ENCODE measurements at regions not wholly inside any gene's neighbourhood (a gene's known extent, or its start where the extent isn't known, plus 50 kb on each side); places are given as distances from the start of the nearest gene placed in this dataset.

DNA sequence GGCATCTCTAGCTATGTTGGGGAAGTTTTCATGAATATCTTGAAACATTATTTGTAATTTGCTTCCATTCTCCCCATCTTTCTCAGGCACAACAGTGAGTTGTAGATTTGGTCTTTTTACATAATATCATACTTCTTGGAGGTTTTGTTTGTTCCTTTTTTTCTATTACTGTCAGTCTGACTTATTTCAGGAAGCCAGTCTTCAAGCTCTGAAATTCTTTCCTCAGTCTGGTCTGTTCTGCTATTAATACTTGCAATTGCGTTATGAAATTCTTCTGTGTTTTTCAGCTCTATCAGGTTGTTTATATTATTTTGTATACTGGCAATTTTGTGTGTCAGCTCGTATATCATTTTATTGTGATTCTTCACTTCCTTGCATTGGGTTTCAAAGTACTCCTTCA lies 424.6 kb upstream of the PTBP2 start:
- TF ChIP-seq, protein P1, sequence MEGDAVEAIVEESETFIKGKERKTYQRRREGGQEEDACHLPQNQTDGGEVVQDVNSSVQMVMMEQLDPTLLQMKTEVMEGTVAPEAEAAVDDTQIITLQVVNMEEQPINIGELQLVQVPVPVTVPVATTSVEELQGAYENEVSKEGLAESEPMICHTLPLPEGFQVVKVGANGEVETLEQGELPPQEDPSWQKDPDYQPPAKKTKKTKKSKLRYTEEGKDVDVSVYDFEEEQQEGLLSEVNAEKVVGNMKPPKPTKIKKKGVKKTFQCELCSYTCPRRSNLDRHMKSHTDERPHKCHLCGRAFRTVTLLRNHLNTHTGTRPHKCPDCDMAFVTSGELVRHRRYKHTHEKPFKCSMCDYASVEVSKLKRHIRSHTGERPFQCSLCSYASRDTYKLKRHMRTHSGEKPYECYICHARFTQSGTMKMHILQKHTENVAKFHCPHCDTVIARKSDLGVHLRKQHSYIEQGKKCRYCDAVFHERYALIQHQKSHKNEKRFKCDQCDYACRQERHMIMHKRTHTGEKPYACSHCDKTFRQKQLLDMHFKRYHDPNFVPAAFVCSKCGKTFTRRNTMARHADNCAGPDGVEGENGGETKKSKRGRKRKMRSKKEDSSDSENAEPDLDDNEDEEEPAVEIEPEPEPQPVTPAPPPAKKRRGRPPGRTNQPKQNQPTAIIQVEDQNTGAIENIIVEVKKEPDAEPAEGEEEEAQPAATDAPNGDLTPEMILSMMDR (IDR thresholded peaks at IDR 0.05 in 4 of 5, conservative IDR thresholded peaks at IDR 0.05 in 1 of 5): no peak
- TF ChIP-seq POLR2A (IDR thresholded peaks at IDR 0.05): no peak

Data from gastrocnemius medialis (tissue), 4 donors.